ENCODE measurements at regions not wholly inside any gene's neighbourhood (a gene's known extent, or its start where the extent isn't known, plus 50 kb on each side); places are given as distances from the start of the nearest gene placed in this dataset.
"Not testable (repeated sequence)": the region's sequence is repeated elsewhere in the genome, so short reads cannot be mapped to it uniquely, and the experiment has no call there.

DNA sequence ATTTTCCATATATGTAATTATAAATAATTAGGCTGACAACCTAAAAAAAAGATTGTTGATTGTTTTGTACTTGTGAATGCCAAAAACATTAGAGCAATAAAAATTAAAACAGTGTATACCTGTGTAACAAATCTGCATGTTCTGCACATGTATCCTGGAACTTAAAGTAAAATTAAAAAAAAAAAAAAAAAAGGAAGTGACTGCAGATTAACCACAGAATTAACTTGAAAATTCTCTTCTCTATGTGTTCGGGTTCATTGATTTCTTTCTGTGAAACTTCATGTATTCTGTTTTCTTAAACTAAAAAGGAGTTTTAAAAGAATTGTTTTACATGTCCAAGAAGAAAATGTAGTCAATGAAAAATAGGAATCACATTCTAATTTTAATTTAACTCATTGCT is 95.7 kb downstream of the FASLG start:
- DNase-seq (ENCODE audit: low spot score) = no peak

DNA sequence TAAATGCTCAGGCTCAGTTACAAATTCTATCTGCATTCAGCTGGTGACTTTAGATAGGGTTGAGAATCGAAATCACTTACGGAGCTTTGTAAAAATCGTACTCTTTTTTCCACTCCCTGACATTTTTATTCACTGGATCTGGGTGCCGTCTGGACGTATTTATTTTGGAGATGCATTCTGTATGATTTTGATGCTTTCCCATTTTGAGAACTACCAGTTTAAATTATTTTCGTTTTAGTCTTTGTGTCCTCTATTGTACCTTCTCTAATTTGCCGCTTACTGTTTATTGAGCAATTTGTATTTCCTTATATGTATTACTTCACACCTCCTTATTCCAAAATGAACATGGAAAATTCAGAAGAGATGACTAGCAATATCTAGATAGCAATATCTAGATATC is 96.2 kb downstream of the FASLG start:
- no peak for DNase-seq (ENCODE audit: low spot score)

DNA sequence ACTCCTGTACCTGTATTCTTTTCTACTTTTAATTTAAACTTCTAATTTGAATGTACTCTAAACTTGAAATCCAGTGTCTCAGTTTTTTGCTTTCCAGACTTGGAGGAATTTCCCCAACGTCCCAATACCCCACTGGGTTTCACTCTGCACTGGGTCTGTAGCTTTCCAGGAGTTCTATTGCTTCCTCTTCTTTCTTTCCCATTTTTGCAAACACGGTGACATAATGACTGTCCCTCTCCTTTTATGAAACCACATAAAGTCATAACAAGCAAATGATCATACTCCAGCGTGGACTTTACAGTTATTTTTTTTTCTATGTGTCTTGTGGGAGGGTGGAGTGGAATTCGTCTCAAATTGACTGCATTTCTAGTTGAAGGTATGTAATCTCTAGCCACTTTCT is 97.1 kb downstream of the FASLG start:
- DNase-seq (ENCODE audit: low spot score) = no peak

DNA sequence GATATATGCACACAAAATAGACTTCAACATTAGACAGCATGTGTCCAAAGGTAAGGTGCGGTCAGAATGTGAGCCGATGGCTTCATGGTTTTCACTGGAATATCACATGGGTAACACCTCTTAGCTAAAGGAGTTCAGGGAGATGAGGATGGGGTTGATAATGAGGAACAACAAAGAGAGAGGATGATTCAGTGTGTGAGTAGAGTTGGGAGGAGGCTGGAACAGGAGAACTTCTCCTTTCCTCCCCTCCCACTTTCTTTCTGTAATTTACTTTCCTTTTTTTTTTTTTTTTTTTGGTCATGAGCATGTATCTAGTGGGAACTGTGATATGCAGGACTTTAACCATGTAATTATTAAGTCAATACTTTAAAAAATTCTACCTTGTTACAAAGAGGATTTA is 99.4 kb downstream of the FASLG start:
- DNase-seq (ENCODE audit: low spot score) = no peak

DNA sequence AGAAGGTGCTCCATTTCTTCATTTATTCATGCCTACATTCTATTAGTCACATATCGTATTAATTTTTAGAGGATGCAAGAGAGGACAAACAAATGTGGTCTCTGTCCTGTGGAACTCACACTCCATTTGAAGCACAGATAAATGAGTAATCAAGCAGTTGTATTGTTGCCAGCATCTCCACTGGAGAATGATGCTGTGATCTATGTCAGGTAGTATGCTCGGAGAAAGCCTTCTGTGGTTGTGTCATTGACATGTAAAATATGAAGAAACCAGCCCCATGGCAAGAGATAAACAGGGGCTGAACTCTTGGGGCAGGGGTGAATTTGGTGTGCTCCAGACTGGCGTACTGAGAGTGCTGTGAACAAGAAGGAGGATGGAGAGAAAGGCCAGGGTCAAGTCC is 101.2 kb downstream of the FASLG start:
- no peak for DNase-seq (ENCODE audit: low spot score)

DNA sequence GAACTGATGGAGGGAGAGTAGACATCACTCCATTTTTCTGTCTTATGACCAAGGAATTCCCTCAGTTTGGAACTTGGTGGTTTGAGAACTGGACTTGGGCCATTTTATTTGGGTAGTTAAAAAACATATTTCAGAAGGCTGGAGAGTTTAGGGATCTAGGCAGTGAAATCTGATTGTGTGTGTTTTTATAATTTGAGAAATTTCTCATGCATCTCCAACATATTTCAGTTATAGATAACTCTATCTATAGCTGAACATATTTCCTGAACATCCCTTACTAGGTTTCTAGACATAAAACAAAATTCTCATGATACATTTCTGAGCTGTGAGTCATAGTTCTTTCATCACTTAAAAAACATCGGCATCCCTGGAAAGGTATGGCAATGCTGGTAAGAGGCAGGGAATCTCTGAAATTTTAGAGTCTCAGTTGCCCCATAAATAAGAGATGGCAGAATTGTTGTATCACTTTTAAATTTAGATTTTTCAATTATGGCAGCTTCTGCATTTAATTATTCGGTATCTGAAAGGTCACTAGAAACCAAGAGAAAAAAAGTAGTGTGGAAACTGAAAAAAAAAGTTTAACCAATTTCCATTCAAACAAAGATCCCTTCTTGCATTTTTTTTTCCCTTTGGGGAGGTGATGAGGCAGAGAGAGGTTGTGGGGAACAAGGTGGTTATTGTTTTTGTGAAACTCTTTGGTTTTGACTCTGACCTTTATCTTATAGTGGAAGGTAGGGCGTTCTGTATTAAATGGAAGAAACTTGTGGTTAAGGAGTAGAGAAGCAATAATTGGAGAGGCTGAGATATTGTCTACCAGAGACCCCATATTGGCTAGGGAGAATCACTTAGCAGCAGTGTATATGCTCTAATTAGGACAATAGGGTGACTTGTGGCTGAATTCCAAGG is 102.9 kb downstream of the FASLG start:
- no peak for DNase-seq (ENCODE audit: low spot score)

DNA sequence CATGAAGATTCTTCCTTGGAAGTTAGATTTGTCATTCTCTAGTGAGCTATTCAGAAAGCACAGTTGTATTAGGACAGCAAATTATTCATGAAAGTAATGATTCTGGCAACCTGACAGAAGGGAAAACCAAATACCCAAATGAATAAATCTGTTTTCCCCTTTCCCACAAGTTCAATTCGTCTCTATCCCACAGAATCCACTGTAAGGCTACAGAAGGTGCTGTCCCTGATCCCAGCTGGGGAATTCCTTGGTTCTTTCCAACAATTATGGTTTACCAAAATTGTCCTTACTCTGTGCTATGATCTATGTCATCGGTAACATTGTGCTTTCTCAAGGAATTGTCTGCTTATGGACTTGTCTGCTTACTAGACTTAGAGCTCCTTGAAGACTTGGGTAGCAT is 104.2 kb downstream of the FASLG start:
- no peak for DNase-seq (ENCODE audit: low spot score)

DNA sequence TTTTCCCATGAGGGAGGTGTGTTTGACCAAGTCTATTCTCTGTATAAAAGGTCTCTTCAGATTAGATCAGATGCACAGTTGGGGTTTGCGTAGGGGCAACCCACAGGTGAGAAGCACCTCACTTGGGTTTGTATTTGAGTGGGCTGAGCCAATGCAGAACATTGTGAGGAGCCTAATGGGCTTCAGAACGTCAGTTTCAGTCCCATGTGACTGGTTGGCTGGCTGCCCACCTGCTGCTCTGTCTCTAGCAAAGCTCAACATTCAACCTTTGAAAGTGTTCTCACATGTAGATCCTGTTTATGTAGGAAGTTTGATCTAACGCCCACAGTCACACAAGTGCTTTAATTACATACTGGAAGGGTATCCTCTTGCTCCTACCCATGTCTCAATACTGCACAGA is 105.5 kb downstream of the FASLG start:
- no peak for DNase-seq (ENCODE audit: low spot score)

DNA sequence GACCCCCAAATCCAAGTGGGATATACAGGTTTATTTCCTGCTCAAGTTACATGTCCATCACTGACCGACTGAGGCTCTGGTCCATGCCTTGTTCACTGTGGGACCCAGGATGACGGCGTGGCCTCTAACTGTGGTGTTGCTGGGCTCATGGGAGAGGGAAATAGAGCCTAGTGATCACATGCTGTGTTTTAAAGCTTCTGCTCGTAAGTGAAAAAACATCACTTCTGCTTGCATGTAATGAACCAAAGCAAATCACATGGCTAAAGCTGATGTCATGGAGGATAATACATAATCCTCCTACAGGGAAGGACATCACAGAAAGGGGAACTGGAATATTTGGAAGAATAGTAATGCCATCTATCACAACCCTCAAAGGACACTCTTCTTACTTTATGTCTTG is 107.6 kb downstream of the FASLG start:
- no peak for DNase-seq (ENCODE audit: low spot score)

DNA sequence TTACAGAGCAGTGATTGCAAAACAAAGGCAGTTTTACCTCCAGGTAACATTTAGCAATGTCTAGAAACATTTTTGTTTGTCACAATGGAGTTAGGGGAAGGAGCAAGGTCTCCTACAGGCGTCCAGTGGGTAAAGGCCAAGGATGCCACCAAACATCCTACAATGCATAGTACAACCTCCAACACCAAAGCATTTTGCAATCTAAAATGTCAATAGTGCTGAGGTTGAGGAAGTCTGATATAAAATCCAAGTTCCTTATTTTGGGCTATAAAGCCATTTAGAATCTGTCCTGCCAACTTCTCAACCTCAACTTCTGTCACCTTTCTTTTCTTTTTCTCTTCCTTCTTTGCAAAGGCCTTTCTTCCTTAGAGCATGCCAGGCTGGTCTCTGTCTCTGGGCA is 111.2 kb downstream of the FASLG start:
- no peak for DNase-seq (ENCODE audit: low spot score)

DNA sequence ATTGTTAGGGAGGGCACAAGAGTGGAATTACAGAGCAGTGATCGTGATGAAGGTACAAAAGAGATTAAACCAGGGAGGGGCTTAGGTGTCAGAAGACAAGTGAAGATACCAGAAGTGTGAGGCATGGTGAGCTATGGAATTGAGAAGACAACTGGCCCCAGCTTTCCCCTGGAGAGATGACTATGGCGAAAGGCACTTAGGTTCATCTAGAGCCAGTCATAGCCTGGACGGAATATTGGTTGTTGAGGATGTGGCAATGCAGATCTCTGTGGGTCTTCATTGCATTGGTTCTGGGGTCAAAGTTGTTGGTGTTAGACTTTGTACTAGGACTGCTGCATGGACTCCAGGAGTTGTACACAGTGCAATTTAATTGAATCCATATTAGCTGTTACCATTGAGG is 115.7 kb downstream of the FASLG start:
- no peak for DNase-seq (ENCODE audit: low spot score)

DNA sequence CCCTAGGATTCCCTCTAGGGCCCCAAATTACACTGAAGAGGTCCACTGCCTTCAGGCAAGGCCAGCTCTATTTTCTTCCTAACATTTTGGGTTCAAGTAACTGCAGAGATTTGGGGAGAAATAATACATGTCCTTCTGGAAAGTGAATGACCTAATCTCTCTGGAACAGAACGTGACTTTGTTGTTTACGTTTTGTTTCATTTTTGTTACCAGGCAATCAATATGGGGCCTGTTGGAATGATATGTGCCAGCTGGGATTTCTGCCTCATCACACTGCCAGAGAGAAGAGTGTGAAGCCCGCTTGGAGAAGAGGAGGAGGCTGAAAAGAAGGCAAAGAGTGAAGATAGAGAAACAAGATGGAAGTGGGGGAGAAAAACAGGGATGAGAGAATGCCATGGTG is 116.7 kb downstream of the FASLG start:
- no peak for DNase-seq (ENCODE audit: low spot score)

DNA sequence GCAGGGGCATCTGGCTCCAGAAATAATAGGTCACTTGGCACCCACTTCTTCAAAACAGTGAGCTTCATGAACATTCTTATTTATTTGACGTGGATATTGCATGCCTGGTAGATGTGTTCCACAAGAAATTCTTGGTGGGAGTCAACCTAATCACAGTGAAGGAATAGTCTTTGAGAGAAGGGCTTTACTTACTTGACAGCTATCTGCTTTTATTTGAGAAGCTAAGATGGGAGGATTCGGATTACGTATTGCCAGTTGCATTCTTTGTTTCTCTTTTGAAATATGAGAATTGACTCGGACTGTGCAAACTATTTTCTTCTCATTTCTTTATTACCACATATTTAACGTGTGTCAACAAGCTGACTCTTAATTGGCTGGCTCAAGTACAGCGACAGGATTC is 117.2 kb downstream of the FASLG start:
- no peak for DNase-seq (ENCODE audit: low spot score)

DNA sequence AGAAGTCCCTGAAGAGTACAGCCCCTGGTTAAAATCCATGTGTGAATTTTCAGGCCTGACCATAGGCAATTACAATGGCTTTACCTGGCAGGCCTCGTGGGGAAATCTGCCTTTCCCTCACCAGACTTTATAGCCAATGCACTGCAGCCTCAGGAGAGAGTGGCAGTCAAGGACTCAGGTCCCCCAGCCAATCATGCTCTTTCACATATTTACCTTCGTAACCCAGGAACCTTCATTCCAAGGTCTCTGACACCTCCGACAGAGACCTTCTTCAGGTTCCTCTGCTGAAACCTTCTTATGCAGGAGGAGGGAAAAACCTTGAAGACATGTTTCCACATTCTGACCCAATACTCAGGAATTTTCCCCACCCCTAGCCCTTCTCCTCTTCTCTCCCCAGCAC is 118.9 kb downstream of the FASLG start:
- no peak for DNase-seq (ENCODE audit: low spot score)

DNA sequence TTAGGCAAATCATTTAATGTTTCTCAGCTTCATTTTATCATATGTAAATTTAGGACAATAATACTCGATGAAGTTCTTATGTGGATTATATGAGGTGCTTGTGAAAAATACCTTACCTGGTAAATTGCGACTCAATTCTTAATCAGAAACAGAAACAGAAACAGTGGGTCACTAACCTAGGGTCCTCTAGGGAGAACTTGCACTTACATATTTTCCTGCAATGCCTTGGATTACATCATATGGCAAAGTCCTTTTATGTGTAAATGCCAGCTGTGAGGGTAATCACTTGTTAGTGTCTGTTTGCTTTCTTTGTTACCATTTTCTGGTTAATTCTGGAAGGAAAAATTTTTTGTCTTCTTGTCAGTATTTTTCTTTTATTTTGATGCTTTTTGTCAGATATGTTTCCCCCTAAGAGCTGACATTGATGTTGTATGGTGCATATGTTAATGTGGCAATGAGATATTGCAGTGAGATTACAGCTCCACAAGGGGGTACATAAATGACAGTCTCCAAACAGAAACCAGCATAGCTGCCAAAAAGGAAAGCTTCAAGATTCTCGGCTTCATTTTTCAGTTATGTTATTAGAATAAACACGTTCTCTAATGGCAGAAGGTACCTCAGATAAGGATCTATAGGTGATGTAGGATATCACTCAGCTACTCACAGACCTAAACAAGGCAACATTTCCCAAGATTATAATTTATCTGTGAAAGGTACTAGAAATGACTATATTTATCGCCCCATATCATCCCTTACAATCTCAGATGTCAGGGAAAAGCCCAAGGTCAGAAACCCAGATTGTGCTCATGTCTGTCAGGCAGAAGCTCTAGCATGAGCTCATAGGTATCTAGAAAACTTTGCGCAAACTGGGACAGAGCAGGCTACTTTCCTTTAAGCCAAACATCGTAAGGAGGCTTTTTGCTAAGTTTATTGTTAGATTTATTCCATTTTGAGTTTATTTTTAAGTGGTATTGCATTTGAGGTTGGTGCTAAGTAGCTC is 119.9 kb downstream of the FASLG start:
- no peak for DNase-seq (ENCODE audit: low spot score)

DNA sequence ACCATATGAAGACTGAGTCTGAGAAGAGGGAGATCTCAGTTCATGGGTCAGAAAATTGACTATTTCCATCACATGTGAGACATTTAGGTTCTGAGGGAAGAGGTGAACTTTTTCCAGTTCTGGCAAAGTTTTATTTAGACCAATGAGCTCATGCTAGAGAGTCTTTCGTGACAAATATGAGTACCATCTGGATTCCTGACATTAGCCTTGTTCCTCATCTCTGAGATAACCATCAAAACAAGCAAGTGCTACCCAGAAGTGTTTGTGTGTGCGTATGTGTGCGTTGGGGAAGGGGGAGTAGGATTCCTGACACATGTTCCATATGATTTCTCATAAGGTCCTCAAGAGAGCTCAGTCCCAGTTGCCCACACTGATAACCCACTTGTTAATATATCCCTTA is 120.6 kb downstream of the FASLG start:
- DNase-seq (ENCODE audit: low spot score) = no peak

DNA sequence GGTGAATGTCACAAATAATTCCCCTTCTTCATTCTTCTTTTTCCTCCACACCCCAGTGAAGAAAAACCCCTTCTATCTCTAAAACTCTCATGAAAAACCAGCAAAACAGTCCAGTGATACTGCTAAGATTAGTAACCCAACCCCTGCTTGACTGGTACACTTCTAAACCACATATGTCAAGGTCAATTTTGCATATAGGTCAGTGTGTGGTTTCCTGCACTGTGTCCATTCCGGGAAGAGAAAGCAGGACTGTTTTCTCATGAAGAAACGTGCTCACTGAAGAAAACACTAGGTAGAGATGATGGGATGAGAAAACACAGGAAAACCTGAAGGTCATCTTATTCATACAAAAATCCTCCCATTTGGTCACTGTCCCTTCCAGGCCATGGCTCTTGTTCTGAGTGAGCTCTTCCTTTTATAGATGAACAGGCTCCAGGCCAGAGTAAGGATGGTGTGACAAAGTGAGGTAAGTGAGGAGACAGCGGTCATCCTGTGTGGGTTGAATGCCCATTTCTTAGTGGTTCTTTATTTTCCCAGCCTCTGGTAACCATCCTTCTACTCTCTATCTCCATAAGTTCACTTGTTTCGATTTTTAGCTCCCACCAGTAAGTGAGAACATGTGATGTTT is 122.7 kb downstream of the FASLG start:
- no peak for DNase-seq (ENCODE audit: low spot score)

DNA sequence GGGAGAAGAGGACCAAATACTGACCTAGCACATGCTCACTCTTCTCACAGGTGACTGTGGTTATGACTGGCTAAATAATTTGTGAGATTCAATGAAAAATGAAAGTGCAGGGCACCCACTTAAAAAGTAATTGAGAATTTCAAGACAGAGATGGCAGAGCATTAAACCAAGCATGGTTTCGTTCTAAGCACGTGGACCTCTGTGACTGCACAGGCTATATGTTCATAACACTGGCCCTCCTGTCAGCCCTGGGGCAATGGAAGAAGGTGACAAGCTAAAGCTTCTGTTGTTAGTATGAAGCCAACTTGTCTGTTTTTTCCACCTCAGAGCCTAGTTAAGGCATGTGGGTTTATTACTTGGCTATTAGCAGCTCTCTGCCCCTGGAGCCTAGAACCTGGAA is 130.9 kb downstream of the FASLG start:
- DNase-seq (ENCODE audit: low spot score) = no peak

DNA sequence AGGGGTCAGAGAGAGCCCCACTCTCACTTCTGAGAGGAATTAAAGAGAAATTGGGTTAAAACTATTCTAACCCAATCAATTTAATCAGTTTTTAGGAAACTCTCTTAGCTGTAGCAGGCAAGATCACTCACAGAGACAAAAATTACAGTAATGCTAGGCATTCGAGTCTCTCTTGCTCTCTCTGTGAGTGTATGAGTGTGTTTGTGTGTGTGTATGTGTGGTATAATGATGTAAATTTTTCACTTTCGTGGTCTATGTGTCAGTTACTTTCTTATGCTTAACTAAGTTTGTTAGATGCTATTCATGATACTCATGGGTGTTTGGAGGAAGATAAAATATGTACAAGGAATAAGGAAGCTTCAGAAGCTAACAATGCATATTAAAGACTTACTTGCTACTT is 131.3 kb downstream of the FASLG start:
- DNase-seq (ENCODE audit: low spot score) = no peak

DNA sequence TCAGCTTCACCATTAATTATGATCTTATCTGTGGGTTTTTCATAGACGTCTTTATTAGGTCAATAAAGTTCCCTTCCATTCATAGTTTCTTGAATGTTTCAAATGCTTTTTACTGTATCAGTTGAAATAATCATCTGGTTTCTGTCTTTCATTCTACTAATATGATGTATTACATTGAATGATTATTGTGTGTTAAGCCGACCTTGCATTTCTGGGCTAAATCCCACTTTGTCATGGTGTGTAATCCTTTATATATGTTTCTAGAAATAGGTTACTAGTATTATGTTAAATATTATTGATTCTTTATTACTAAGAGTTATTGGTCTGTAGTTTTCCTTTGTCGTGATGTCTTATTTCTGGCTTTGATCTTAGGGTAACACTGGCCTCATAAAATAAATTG is 134.9 kb downstream of the FASLG start:
- DNase-seq (ENCODE audit: low spot score) = no peak

DNA sequence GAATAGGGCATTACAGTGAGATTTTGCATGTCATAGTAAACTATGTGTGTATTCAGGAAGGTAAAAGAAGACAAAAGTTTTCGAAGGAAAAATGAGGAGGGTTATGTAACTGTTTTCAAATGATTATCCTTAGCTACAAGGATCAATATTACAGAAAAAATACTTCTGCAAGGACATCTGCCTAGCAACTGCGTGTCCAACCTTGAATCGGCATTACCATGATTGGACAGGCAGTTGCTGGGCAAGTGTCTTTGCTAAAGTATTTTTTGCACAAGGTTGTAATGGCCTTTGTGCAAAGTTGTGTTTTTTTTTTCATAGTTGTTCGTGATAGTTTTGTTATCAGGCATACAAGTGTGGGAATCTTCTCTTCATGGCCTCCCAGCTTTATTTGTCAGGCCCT is 136.8 kb downstream of the FASLG start:
- no peak for DNase-seq (ENCODE audit: low spot score)

DNA sequence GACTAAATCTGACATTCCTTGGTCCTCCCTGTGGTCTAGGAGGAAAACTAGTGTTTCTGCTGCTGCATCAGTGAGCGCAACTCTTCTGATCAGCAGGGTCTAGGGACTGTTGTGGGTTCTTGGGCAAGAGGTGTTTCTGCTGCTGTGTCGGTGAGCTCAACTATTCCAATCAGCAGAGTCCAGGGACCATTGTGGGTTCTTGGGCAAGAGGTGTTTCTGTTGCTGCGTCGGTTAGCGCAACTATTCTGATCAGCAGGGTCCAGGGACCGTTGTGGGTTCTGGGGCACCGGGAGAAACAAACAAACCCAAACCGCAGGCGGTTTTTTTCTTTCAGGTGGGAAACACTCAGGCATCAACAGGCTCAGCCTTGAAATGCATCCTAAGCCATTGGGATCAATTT is 140.9 kb downstream of the FASLG start:
- DNase-seq (ENCODE audit: low spot score) = not testable (repeated sequence)

Measured in HuH-7.5 (cell line).